ENCODE measurements at regions not wholly inside any gene's neighbourhood (a gene's known extent, or its start where the extent isn't known, plus 50 kb on each side); places are given as distances from the start of the nearest gene placed in this dataset.

- TF ChIP-seq, protein P1, sequence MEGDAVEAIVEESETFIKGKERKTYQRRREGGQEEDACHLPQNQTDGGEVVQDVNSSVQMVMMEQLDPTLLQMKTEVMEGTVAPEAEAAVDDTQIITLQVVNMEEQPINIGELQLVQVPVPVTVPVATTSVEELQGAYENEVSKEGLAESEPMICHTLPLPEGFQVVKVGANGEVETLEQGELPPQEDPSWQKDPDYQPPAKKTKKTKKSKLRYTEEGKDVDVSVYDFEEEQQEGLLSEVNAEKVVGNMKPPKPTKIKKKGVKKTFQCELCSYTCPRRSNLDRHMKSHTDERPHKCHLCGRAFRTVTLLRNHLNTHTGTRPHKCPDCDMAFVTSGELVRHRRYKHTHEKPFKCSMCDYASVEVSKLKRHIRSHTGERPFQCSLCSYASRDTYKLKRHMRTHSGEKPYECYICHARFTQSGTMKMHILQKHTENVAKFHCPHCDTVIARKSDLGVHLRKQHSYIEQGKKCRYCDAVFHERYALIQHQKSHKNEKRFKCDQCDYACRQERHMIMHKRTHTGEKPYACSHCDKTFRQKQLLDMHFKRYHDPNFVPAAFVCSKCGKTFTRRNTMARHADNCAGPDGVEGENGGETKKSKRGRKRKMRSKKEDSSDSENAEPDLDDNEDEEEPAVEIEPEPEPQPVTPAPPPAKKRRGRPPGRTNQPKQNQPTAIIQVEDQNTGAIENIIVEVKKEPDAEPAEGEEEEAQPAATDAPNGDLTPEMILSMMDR (IDR thresholded peaks at IDR 0.05; ENCODE audit: low read depth, low read length, missing control alignments): no peak
Measured at GRCh38 chr7:46028246-46028645, 107.2 kb upstream of the IGFBP3 start.

GRCh38 chr7:46026741-46027140 lies 105.7 kb upstream of the IGFBP3 start:
- DNase-seq (ENCODE audit: extremely low read depth, low read depth): no peak
- TF ChIP-seq, protein P1 (IDR thresholded peaks at IDR 0.05; ENCODE audit: low read depth, low read length, missing control alignments): no peak
- H3K4me3 ChIP-seq (replicated peaks; ENCODE audit: low read depth, low read length): no peak overlapping the region

More at GRCh38 chr7:46028246-46028645, 107.2 kb upstream of the IGFBP3 start:
- DNase-seq (ENCODE audit: extremely low read depth, low read depth): no peak
- no peak overlapping the region for H3K4me3 ChIP-seq (replicated peaks; ENCODE audit: low read depth, low read length)

DNA sequence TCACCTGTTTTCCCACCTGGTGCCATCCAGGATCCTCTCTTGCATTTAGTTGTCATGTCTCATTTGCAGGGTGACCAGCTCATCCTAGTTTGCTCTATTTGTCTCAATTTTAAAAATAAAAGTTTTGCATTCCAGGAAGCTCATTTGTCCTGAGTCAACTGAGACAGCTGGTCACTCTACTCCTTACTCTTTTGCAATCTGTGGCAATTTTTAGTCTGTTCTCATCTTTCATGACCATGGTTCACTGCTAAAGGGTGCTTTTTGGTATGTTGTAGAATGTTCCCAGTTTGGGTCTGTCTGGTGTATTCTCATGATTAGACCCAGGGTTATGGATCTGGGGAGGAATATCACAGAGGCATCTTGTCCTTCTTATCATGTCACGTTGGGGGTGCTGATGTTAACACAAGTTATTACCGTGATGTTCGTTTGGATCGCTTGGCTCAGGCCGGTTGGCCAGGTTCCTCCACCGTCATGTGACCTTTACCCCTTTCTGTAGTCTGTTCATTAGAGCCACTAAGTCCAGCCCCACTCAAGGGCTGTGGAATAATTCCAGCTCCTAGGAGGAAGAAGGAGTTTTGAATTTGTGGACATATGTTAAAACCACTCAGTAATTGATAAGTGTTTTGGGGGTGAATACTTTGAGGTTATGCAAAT lies 103.3 kb upstream of the IGFBP3 start:
- no peak for DNase-seq (ENCODE audit: extremely low read depth, low read depth)
- no peak overlapping the region for H3K4me3 ChIP-seq (replicated peaks; ENCODE audit: low read depth, low read length)
- TF ChIP-seq, protein P1 (IDR thresholded peaks at IDR 0.05; ENCODE audit: low read depth, low read length, missing control alignments): no peak

GRCh38 chr7:46022397-46022796 lies 101.3 kb upstream of the IGFBP3 start:
- no peak for DNase-seq (ENCODE audit: extremely low read depth, low read depth)
- TF ChIP-seq, protein P1 (IDR thresholded peaks at IDR 0.05; ENCODE audit: low read depth, low read length, missing control alignments): no peak

GRCh38 chr7:46015107-46015868 lies 94.2 kb upstream of the IGFBP3 start:
- no peak overlapping the region for H3K4me3 ChIP-seq (replicated peaks; ENCODE audit: low read depth, low read length)
- TF ChIP-seq, protein P1 (IDR thresholded peaks at IDR 0.05; ENCODE audit: low read depth, low read length, missing control alignments): no peak
- no peak for DNase-seq (ENCODE audit: extremely low read depth, low read depth)

More at GRCh38 chr7:46022397-46022796, 101.3 kb upstream of the IGFBP3 start:
- H3K4me3 ChIP-seq (replicated peaks; ENCODE audit: low read depth, low read length): no peak overlapping the region

- no peak for DNase-seq (ENCODE audit: extremely low read depth, low read depth)
- TF ChIP-seq, protein P1 (IDR thresholded peaks at IDR 0.05; ENCODE audit: low read depth, low read length, missing control alignments): no peak
- H3K4me3 ChIP-seq (replicated peaks; ENCODE audit: low read depth, low read length): no peak overlapping the region
Measured at GRCh38 chr7:46011501-46011900, 90.4 kb upstream of the IGFBP3 start.

Data from HFF-Myc (cell line).